ENCODE measurements at regions not wholly inside any gene's neighbourhood (a gene's known extent, or its start where the extent isn't known, plus 50 kb on each side); places are given as distances from the start of the nearest gene placed in this dataset.

- Histone ChIP-seq H3K27ac (no peak overlapping the region), H3K27me3 (ENCODE audit: low read depth) (no peaks in the 10 kb centered on the region), H3K9me3 (no peaks in the 10 kb centered on the region), H3K4me3 (no peak overlapping the region), H3K4me1 (no peaks in the 10 kb centered on the region), H3K36me3 (no peaks in the 10 kb centered on the region)
- DNase-seq: no peak
- no peak for TF ChIP-seq CTCF (IDR thresholded peaks at IDR 0.05)
- ATAC-seq: no peak
- intact Hi-C loops (cut with DNase I): no loop called here
Observed at GRCh38 chrX:63993936-63994335, 208.9 kb upstream of the ARHGEF9 start.

GRCh38 chrX:63985906-63986305, 200.9 kb upstream of the ARHGEF9 start:
- no peak overlapping the region for H3K27ac ChIP-seq
- no peaks in the 10 kb centered on the region for H3K36me3 ChIP-seq
- ATAC-seq (no peak), DNase-seq (no peak)
- H3K4me1 ChIP-seq: no peaks in the 10 kb centered on the region
- no peaks in the 10 kb centered on the region for H3K27me3 ChIP-seq (ENCODE audit: low read depth)
- TF ChIP-seq CTCF (IDR thresholded peaks at IDR 0.05): no peak
- intact Hi-C loops (cut with DNase I): no loop called here
- no peaks in the 10 kb centered on the region for H3K9me3 ChIP-seq
- no peak overlapping the region for H3K4me3 ChIP-seq

- no peaks in the 10 kb centered on the region for H3K36me3 ChIP-seq
- H3K9me3 ChIP-seq: no peaks in the 10 kb centered on the region
- no peaks in the 10 kb centered on the region for H3K27me3 ChIP-seq (ENCODE audit: low read depth)
- DNase-seq (no peak), ATAC-seq (no peak)
- H3K4me1 ChIP-seq: no peaks in the 10 kb centered on the region
- intact Hi-C loops (cut with DNase I): no loop called here
- no peak overlapping the region for H3K4me3 ChIP-seq
- TF ChIP-seq CTCF (IDR thresholded peaks at IDR 0.05): no peak
- no peak overlapping the region for H3K27ac ChIP-seq
Observed at GRCh38 chrX:63979480-63979879, 194.5 kb upstream of the ARHGEF9 start.

GRCh38 chrX:63967551-63967950, 182.5 kb upstream of the ARHGEF9 start:
- no peak overlapping the region for H3K4me3 ChIP-seq
- TF ChIP-seq CTCF (IDR thresholded peaks at IDR 0.05): no peak
- no peaks in the 10 kb centered on the region for H3K4me1 ChIP-seq
- no peak overlapping the region for H3K27ac ChIP-seq
- H3K9me3 ChIP-seq: no peaks in the 10 kb centered on the region
- H3K36me3 ChIP-seq: no peaks in the 10 kb centered on the region
- no peak for ATAC-seq
- H3K27me3 ChIP-seq (ENCODE audit: low read depth): no peaks in the 10 kb centered on the region
- DNase-seq: no peak
- intact Hi-C loops (cut with DNase I): no loop called here

GRCh38 chrX:63963095-63963784, 178.2 kb upstream of the ARHGEF9 start:
- Histone ChIP-seq H3K4me1 (no peaks in the 10 kb centered on the region), H3K9me3 (no peaks in the 10 kb centered on the region), H3K4me3 (no peak overlapping the region), H3K27ac (no peak overlapping the region), H3K27me3 (ENCODE audit: low read depth) (no peaks in the 10 kb centered on the region), H3K36me3 (no peaks in the 10 kb centered on the region)
- no peak for ATAC-seq
- no peak for TF ChIP-seq CTCF (IDR thresholded peaks at IDR 0.05)
- DNase-seq: no peak
- intact Hi-C loops (cut with DNase I): no loop called here
